Neutrophil (primary cell): ENCODE measurements at regions not wholly inside any gene's neighbourhood (a gene's known extent, or its start where the extent isn't known, plus 50 kb on each side); places are given as distances from the start of the nearest gene placed in this dataset.

ENCODE experiments used
- H3K27ac ChIP-seq: fragments of 200-600 bp; sonication (generic); 2 replicates; pipeline ENCODE4 v1.5.1; 2016; ENCODE audit warnings: mild to moderate bottlenecking, moderate library complexity
- H3K27me3 ChIP-seq: fragments of 200-600 bp; sonication (generic); 2 replicates; pipeline ENCODE4 v1.6.0; 2016; ENCODE audit warnings: mild to moderate bottlenecking
- H3K36me3 ChIP-seq: fragments of 200-600 bp; sonication (generic); 2 replicates; pipeline ENCODE4 v1.5.1; 2017
- H3K4me1 ChIP-seq, 2 experiments: fragments of 200-600 bp in 1 of 2; sonication (generic) in 1 of 2; 1 replicate in 1 of 2; 2 replicates in 1 of 2; pipeline versions ENCODE4 v1.5.1 to v1.6.1; 2013 to 2016; ENCODE audit warnings: low read depth in 1 of 2, low read length in 1 of 2, mild to moderate bottlenecking in 1 of 2, moderate library complexity in 1 of 2; ENCODE audit not compliant: control insufficient read depth in 1 of 2, insufficient read depth in 1 of 2
- H3K4me3 ChIP-seq, 2 experiments: fragments of 200-600 bp in 1 of 2; sonication (generic) in 1 of 2; 1 replicate in 1 of 2; 2 replicates in 1 of 2; pipeline ENCODE4 v1.5.1; 2013 to 2016; ENCODE audit warnings: low read depth in 1 of 2, low read length in 1 of 2, mild to moderate bottlenecking in 1 of 2, moderate library complexity in 1 of 2
- H3K9me3 ChIP-seq: fragments of 200-600 bp; sonication (generic); 2 replicates; pipeline ENCODE4 v1.5.1; 2016
- CTCF ChIP-seq: fragments of 200-600 bp; sonication (generic); IDR thresholded peaks from 2 replicates; pipeline ENCODE4 v1.5.1; 2016; ENCODE audit warnings: antibody characterized with exemption

GRCh38 chr5:103441523-103441922, 121.1 kb downstream of the NUDT12 start:
- no peak for TF ChIP-seq CTCF
- Histone ChIP-seq H3K9me3 (no peaks in the 10 kb centered on the region), H3K4me1 (peaks cover 0 to 7% of the 10 kb centered on the region in 2 experiments), H3K27ac (no peak overlapping the region), H3K27me3 (no peaks in the 10 kb centered on the region), H3K36me3 (no peaks in the 10 kb centered on the region), H3K4me3 (no peak overlapping the region)

DNA sequence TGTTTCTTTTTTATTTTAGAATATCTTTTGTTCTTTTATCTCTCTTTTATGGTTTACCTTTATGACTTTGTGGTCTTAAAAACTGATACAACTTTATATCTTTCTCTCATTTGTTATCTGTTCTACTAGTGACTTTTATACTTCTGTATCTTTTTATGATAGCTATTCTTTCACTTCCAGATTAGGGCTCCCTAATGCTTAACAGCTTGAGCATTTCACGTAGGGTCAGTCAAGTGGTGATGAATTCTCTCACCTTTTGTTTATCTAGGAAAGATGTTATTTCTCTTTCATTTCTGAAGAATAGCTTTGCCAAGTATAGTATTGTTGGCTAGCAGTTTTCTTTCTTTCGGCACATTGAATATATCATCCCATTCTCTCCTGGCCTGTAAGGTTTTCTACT, 123.6 kb downstream of the NUDT12 start:
- H3K4me1 ChIP-seq = no peaks in the 10 kb centered on the region
- H3K4me3 ChIP-seq = no peak overlapping the region
- no peaks in the 10 kb centered on the region for H3K27me3 ChIP-seq
- H3K9me3 ChIP-seq = no peaks in the 10 kb centered on the region
- H3K27ac ChIP-seq = no peak overlapping the region
- H3K36me3 ChIP-seq = no peaks in the 10 kb centered on the region
- no peak for TF ChIP-seq CTCF

DNA sequence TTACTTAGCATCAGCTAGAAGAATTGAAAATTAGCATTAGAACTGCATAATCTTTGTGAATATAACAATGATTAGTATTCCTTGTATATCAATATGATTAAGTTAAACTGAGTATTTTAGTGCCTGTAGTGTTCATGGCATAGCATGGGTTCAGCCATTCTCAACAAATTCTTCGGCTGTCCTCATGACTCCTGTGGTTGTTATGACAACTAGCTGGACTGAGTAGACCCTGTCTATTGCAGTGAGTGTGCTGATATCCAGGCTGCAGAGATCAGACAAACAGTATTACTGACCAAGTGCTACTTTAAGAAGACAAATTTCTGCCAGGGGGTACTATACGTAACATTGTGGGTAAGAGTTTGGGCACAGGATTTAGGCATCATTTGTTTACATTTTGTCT, 125.9 kb downstream of the NUDT12 start:
- Histone ChIP-seq H3K4me3 (no peak overlapping the region), H3K9me3 (no peaks in the 10 kb centered on the region), H3K36me3 (no peaks in the 10 kb centered on the region), H3K4me1 (no peaks in the 10 kb centered on the region), H3K27ac (no peak overlapping the region), H3K27me3 (no peaks in the 10 kb centered on the region)
- TF ChIP-seq CTCF = no peak

DNA sequence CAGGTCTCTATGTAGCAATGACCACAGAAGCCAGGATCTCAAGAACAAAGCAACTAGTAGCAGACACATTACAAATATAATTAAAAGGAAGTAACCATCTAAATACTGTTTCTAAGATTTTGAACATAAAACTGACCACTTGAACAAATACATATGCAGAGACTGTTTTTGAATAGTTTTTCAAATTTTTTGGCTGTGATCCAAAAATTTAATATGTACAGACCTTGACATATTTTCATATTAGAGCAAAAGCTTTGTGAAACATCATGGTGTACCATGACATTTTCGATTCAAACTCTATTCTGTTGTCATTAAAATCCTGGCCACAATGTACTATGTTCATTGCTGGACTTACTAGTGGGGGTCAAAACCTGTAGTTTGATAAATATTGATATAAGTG, 126.5 kb downstream of the NUDT12 start:
- no peaks in the 10 kb centered on the region for H3K9me3 ChIP-seq
- no peak overlapping the region for H3K27ac ChIP-seq
- H3K36me3 ChIP-seq = no peaks in the 10 kb centered on the region
- H3K4me3 ChIP-seq = no peak overlapping the region
- no peaks in the 10 kb centered on the region for H3K4me1 ChIP-seq
- no peak for TF ChIP-seq CTCF
- no peaks in the 10 kb centered on the region for H3K27me3 ChIP-seq

DNA sequence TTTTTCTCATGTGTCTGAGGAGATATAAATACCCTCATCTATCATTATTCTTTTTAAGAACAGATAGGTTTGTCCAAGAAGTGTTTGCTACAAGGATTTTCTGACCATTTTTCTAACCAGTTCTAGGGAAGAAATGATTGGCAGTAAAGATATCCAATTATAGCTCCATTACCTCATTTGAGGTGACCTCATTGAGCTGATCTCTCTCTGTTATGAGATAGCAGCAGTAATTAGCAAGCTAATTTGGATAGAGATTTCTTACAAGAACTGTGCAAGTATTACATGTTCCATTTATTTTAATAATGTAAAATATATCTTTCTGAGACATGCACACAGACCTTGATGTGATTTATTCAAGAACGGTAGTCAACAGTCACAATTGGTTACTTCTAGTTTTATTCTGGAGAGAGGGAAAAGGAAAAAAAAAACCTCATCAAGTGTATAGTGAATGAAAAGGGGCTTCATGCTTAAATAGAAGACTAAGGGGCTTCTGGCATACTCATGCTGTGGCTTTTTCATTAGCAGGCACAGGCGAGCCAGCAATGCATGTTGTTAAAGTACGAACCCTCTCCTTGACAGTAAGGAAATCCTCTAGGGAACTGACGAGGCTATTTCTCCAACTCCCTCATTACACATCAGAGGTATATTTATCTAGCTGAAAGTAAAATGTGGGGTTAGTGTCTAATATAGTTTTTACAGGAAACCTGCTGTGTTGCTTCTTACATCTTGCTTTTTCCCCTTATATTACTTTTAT, 127.3 kb downstream of the NUDT12 start:
- Histone ChIP-seq H3K27ac (no peak overlapping the region), H3K4me3 (no peak overlapping the region), H3K4me1 (no peaks in the 10 kb centered on the region), H3K9me3 (no peaks in the 10 kb centered on the region), H3K27me3 (no peaks in the 10 kb centered on the region), H3K36me3 (no peaks in the 10 kb centered on the region)
- no peak for TF ChIP-seq CTCF
